OCI-LY1 (cell line): ENCODE measurements at regions not wholly inside any gene's neighbourhood (a gene's known extent, or its start where the extent isn't known, plus 50 kb on each side); places are given as distances from the start of the nearest gene placed in this dataset.

Experiments
- H2AFZ ChIP-seq: fragments of 200-600 bp; sonication (generic), shearing (Covaris generic); 2 replicates; pipeline ENCODE4 v1.6.0; 2014; ENCODE audit warnings: antibody characterized with exemption, mild to moderate bottlenecking, low read length
- H3F3A ChIP-seq: fragments of 200-600 bp; sonication (generic), shearing (Covaris generic); 2 replicates; pipeline ENCODE4 v1.6.0; 2014; ENCODE audit warnings: mild to moderate bottlenecking, antibody characterized with exemption, low read length, moderate library complexity; ENCODE audit not compliant: insufficient read depth
- H3K27ac ChIP-seq: fragments of 200-600 bp; sonication (generic); 2 replicates; pipeline ENCODE4 v1.5.1; 2014; ENCODE audit warnings: low read length, mixed run types, mild to moderate bottlenecking, low read depth; ENCODE audit not compliant: poor library complexity, severe bottlenecking
- H3K27me3 ChIP-seq: fragments of 200-600 bp; sonication (generic); 2 replicates; pipeline ENCODE4 v1.6.0; 2014; ENCODE audit warnings: antibody characterized with exemption, mild to moderate bottlenecking, low read length, moderate library complexity; ENCODE audit not compliant: insufficient read depth
- H3K36me3 ChIP-seq: fragments of 200-600 bp; sonication (generic); 2 replicates; pipeline ENCODE4 v1.6.1; 2014; ENCODE audit warnings: mild to moderate bottlenecking, antibody characterized with exemption, low read length, moderate library complexity, mixed read lengths; ENCODE audit not compliant: insufficient read depth
- H3K4me1 ChIP-seq: fragments of 200-600 bp; sonication (generic); 2 replicates; pipeline ENCODE4 v1.5.1; 2014; ENCODE audit warnings: mild to moderate bottlenecking, low read length, moderate library complexity; ENCODE audit not compliant: insufficient read depth, severe bottlenecking
- H3K4me2 ChIP-seq: fragments of 200-600 bp; sonication (generic), shearing (Covaris generic); 2 replicates; pipeline ENCODE4 v1.6.1; 2014; ENCODE audit warnings: low read length
- H3K4me3 ChIP-seq: fragments of 200-600 bp; sonication (generic); 2 replicates; pipeline ENCODE4 v1.5.1; 2014; ENCODE audit warnings: low read length, low read depth, mild to moderate bottlenecking, mixed read lengths; ENCODE audit not compliant: poor library complexity, severe bottlenecking
- H3K79me2 ChIP-seq: fragments of 200-600 bp; shearing (Covaris generic); 2 replicates; pipeline ENCODE4 v1.6.1; 2016; ENCODE audit warnings: mixed run types, low read length, mixed read lengths; ENCODE audit not compliant: insufficient read depth
- H3K9ac ChIP-seq: fragments of 200-600 bp; sonication (generic), shearing (Covaris generic); 2 replicates; pipeline ENCODE4 v1.6.1; 2014; ENCODE audit warnings: mild to moderate bottlenecking, low read length, mixed read lengths
- H3K9me2 ChIP-seq: fragments of 200-600 bp; sonication (generic), shearing (Covaris generic); 2 replicates; pipeline ENCODE4 v1.6.1; 2014; ENCODE audit warnings: low read depth, mild to moderate bottlenecking, low read length, mixed read lengths
- H3K9me3 ChIP-seq: fragments of 200-600 bp; shearing (Covaris generic); 2 replicates; pipeline ENCODE4 v1.6.1; 2014; ENCODE audit warnings: low read length, mixed read lengths
- H4K20me1 ChIP-seq: fragments of 200-600 bp; sonication (generic), shearing (Covaris generic); 2 replicates; pipeline ENCODE4 v1.6.0; 2016; ENCODE audit warnings: mild to moderate bottlenecking, low read length; ENCODE audit not compliant: insufficient read depth
- CTCF ChIP-seq: fragments of 200-600 bp; sonication (generic), shearing (Covaris generic); IDR thresholded peaks from 2 replicates; pipeline ENCODE4 v1.5.1; 2017; ENCODE audit warnings: mild to moderate bottlenecking, antibody characterized with exemption, low read length, moderate library complexity, mixed read lengths
- EZH2 ChIP-seq: fragments of 200-600 bp; sonication (generic), shearing (Covaris generic); IDR thresholded peaks from 2 replicates; pipeline ENCODE4 v1.8.0; 2017; ENCODE audit warnings: borderline replicate concordance, mixed run types, mild to moderate bottlenecking, antibody characterized with exemption, low read length, moderate library complexity, mixed read lengths

GRCh38 chr18:73043611-73044010, 175.8 kb upstream of the NETO1 start:
- Histone ChIP-seq H3K4me2 (no peak overlapping the region), H3K9me2 (no peaks in the 10 kb centered on the region), H3K36me3 (no peaks in the 10 kb centered on the region), H3K9me3 (no peaks in the 10 kb centered on the region), H3K9ac (no peak overlapping the region), H3K27ac (no peak overlapping the region), H4K20me1 (no peaks in the 10 kb centered on the region), H3K4me3 (no peak overlapping the region), H3K27me3 (no peaks in the 10 kb centered on the region), H3K4me1 (no peaks in the 10 kb centered on the region), H3F3A (no peaks in the 10 kb centered on the region), H2AFZ (no peak overlapping the region), H3K79me2 (no peaks in the 10 kb centered on the region)
- TF ChIP-seq CTCF: no peak

- Histone ChIP-seq H3K9me3 (no peaks in the 10 kb centered on the region), H3K27me3 (no peaks in the 10 kb centered on the region), H3K9ac (no peak overlapping the region), H3K9me2 (no peaks in the 10 kb centered on the region), H3K4me2 (no peak overlapping the region), H3K36me3 (no peaks in the 10 kb centered on the region), H3K4me3 (no peak overlapping the region), H3K79me2 (no peaks in the 10 kb centered on the region), H2AFZ (no peak overlapping the region), H3F3A (no peaks in the 10 kb centered on the region), H4K20me1 (no peaks in the 10 kb centered on the region), H3K27ac (no peak overlapping the region), H3K4me1 (no peaks in the 10 kb centered on the region)
- TF ChIP-seq CTCF (no peak), EZH2 (no peak)
Measured at GRCh38 chr18:73043211-73043610, 175.4 kb upstream of the NETO1 start.

- H3F3A ChIP-seq: no peaks in the 10 kb centered on the region
- H3K27ac ChIP-seq: no peak overlapping the region
- H3K9me2 ChIP-seq: no peaks in the 10 kb centered on the region
- H3K79me2 ChIP-seq: no peaks in the 10 kb centered on the region
- no peaks in the 10 kb centered on the region for H3K4me1 ChIP-seq
- H3K27me3 ChIP-seq: no peaks in the 10 kb centered on the region
- no peaks in the 10 kb centered on the region for H3K36me3 ChIP-seq
- no peak overlapping the region for H3K9ac ChIP-seq
- H3K4me3 ChIP-seq: no peak overlapping the region
- H3K9me3 ChIP-seq: no peaks in the 10 kb centered on the region
- H4K20me1 ChIP-seq: no peaks in the 10 kb centered on the region
- no peak overlapping the region for H2AFZ ChIP-seq
- no peak overlapping the region for H3K4me2 ChIP-seq
- TF ChIP-seq CTCF (no peak), EZH2 (no peak)
Measured at GRCh38 chr18:73040247-73040646, 172.5 kb upstream of the NETO1 start.
